KMS-11 (cell line): ENCODE measurements at regions not wholly inside any gene's neighbourhood (a gene's known extent, or its start where the extent isn't known, plus 50 kb on each side); places are given as distances from the start of the nearest gene placed in this dataset.

Experiments used
- H2AFZ ChIP-seq: fragments of 200-600 bp; sonication (generic); 2 replicates; pipeline ENCODE4 v1.6.1; 2016; ENCODE audit warnings: antibody characterized with exemption, mixed run types, low read depth
- H3K27ac ChIP-seq: fragments of 200-600 bp; sonication (generic); 2 replicates; pipeline ENCODE4 v1.6.1; 2016; ENCODE audit warnings: mild to moderate bottlenecking, mixed run types
- H3K27me3 ChIP-seq: fragments of 200-600 bp; sonication (generic); 2 replicates; pipeline ENCODE4 v1.6.1; 2017; ENCODE audit warnings: mild to moderate bottlenecking, low read depth, mixed run types, moderate library complexity; ENCODE audit not compliant: insufficient read depth
- H3K36me3 ChIP-seq: fragments of 200-600 bp; sonication (generic); 2 replicates; pipeline ENCODE4 v1.6.1; 2017; ENCODE audit warnings: mild to moderate bottlenecking, mixed run types; ENCODE audit not compliant: insufficient read depth
- H3K4me1 ChIP-seq: fragments of 200-600 bp; sonication (generic); 2 replicates; pipeline ENCODE4 v1.6.1; 2016; ENCODE audit warnings: mild to moderate bottlenecking, low read depth, mixed run types; ENCODE audit not compliant: poor library complexity, severe bottlenecking
- H3K4me2 ChIP-seq: fragments of 200-600 bp; sonication (generic); 2 replicates; pipeline ENCODE4 v1.7.0; 2016; ENCODE audit warnings: mild to moderate bottlenecking, mixed run types
- H3K4me3 ChIP-seq: fragments of 200-600 bp; sonication (generic); IDR thresholded peaks from 2 replicates; pipeline ENCODE4 v1.6.1; 2017; ENCODE audit warnings: low read depth, low read length, mixed read lengths; ENCODE audit not compliant: insufficient read depth
- H3K79me2 ChIP-seq: fragments of 200-600 bp; sonication (generic); 2 replicates; pipeline ENCODE4 v1.6.1; 2016; ENCODE audit warnings: low read depth, mixed run types; ENCODE audit not compliant: insufficient read depth
- H3K9ac ChIP-seq: fragments of 200-600 bp; sonication (generic); 2 replicates; pipeline ENCODE4 v1.6.1; 2016; ENCODE audit warnings: mild to moderate bottlenecking, mixed run types
- H4K20me1 ChIP-seq: fragments of 200-600 bp; sonication (generic); 2 replicates; pipeline ENCODE4 v1.6.1; 2016; ENCODE audit warnings: mild to moderate bottlenecking, mixed run types; ENCODE audit not compliant: insufficient read depth
- TF ChIP-seq, protein P1 (sequence below): fragments of 200-600 bp; sonication (generic); conservative IDR thresholded peaks from 2 replicates; pipeline ENCODE4 v1.6.1; 2017; ENCODE audit warnings: low read depth, mild to moderate bottlenecking, antibody characterized with exemption, low read length, moderate library complexity, mixed read lengths

DNA sequence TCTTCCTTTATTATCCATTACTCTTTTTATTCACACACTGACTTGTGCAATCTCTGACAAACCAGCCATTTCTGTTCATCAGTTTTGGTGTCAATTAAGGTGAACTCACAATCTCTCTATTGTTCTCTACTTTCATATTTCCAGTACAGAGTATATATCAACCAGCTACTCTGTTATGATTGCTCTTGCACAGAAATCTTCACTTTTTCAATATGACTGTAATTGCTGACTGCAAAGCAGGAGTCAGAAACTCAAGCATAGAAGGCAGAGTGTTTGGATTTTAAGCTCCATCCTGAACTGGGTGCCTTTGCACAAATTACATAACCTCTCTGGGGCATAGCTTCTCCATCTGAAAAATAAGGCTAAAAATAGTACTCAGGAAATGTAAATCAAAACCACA, 1042.0 kb downstream of the GRM8 start:
- H2AFZ ChIP-seq = peak overlapping the region; percentile 41
- no peaks in the 10 kb centered on the region for H3K36me3 ChIP-seq
- H3K9ac ChIP-seq = no peak overlapping the region
- H3K4me1 ChIP-seq = peaks cover 23% of the 10 kb centered on the region
- H3K27ac ChIP-seq = peak overlapping the region; percentile 14; the same call in 1 of the 2 replicates
- H3K4me2 ChIP-seq = peak overlapping the region; percentile 69
- TF ChIP-seq, protein P1, sequence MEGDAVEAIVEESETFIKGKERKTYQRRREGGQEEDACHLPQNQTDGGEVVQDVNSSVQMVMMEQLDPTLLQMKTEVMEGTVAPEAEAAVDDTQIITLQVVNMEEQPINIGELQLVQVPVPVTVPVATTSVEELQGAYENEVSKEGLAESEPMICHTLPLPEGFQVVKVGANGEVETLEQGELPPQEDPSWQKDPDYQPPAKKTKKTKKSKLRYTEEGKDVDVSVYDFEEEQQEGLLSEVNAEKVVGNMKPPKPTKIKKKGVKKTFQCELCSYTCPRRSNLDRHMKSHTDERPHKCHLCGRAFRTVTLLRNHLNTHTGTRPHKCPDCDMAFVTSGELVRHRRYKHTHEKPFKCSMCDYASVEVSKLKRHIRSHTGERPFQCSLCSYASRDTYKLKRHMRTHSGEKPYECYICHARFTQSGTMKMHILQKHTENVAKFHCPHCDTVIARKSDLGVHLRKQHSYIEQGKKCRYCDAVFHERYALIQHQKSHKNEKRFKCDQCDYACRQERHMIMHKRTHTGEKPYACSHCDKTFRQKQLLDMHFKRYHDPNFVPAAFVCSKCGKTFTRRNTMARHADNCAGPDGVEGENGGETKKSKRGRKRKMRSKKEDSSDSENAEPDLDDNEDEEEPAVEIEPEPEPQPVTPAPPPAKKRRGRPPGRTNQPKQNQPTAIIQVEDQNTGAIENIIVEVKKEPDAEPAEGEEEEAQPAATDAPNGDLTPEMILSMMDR = no peak
- no peaks in the 10 kb centered on the region for H3K27me3 ChIP-seq
- H3K4me3 ChIP-seq = no peak overlapping the region
- H3K79me2 ChIP-seq = no peaks in the 10 kb centered on the region
- no peaks in the 10 kb centered on the region for H4K20me1 ChIP-seq

DNA sequence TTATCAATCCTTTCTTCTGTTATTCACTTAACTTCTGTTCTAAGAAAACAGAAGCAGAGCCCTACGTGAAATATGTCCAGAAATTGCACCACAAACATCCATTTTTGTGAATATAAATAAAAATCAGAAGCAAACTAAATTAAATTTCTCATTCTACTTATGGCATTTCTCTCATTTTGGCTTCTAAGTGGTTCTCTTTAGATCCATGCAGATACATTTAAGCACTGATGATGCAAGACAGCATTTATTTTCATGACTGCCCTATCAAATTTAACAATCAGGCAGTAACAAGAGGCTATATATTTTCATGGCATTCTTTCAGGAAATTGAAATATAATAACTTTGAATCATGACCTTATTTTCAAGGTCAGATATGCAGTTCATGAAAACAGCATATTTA, 1049.6 kb downstream of the GRM8 start:
- H2AFZ ChIP-seq = no peak overlapping the region
- no peaks in the 10 kb centered on the region for H3K27me3 ChIP-seq
- H3K36me3 ChIP-seq = no peaks in the 10 kb centered on the region
- TF ChIP-seq, protein P1 = no peak
- H3K9ac ChIP-seq = no peak overlapping the region
- H3K27ac ChIP-seq = no peak overlapping the region
- no peaks in the 10 kb centered on the region for H3K4me1 ChIP-seq
- no peaks in the 10 kb centered on the region for H4K20me1 ChIP-seq
- H3K79me2 ChIP-seq = no peaks in the 10 kb centered on the region
- H3K4me2 ChIP-seq = no peak overlapping the region
- no peak overlapping the region for H3K4me3 ChIP-seq

DNA sequence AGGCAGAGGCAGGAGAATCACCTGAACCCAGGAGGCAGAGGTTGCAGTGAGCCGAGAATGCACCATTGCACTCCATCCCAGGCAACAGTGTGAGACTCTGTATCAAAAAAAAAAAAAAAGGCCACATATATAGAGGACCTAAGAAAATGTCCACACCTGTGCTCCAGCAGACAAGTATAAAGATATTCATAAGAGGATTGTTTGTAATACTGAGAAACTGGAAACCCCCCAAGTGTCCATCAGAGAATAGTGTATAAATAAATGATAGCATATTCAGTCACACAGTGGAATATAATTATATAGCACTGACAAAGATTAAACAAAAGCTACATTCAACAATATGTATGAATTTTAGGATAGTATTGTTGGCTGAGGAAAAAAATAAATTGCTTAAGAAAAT, 1050.6 kb downstream of the GRM8 start:
- no peaks in the 10 kb centered on the region for H4K20me1 ChIP-seq

DNA sequence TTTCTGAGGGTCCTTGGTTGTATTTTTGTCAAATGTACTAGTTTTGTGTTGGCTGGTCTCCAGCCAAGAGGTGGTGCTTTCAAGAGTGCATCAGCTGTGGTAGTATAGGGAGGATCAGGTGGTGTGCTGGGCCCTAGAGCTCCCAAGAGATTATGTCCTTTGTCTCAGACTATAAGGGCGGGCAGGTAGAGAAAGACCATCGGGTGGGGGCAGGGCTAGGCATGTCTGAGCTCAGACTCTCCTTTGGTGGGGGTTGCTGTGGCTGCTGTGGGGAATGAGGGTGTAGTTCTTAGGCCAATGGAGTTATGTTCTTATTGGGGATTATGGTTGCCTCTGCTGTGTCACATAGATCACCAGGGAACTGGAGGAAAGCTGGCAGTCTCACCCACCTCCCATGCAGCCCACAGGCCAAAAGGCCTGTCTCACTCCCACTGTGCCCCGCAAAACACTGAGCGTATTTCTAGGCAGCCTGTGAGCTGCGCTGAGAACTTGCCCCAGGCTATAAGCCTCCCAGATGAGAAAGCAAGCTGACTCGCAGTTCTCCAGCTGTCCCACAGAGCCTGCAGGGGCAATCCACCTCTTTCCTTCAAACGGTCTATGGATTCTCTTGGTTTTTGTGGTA, 1066.7 kb downstream of the GRM8 start:
- no peak overlapping the region for H3K9ac ChIP-seq
- TF ChIP-seq, protein P1 = no peak
- H3K4me1 ChIP-seq = peaks cover 8% of the 10 kb centered on the region
- no peaks in the 10 kb centered on the region for H3K79me2 ChIP-seq
- H3K27ac ChIP-seq = no peak overlapping the region
- H3K36me3 ChIP-seq = no peaks in the 10 kb centered on the region
- no peak overlapping the region for H2AFZ ChIP-seq
- no peaks in the 10 kb centered on the region for H3K27me3 ChIP-seq
- no peaks in the 10 kb centered on the region for H4K20me1 ChIP-seq
- H3K4me2 ChIP-seq = no peak overlapping the region
- H3K4me3 ChIP-seq = no peak overlapping the region

More for the DNA sequence above, 1050.6 kb downstream of the GRM8 start:
- TF ChIP-seq, protein P1 = no peak
- Histone ChIP-seq H3K4me3 (no peak overlapping the region), H3K4me1 (no peaks in the 10 kb centered on the region), H3K9ac (no peak overlapping the region), H3K4me2 (no peak overlapping the region), H2AFZ (no peak overlapping the region), H3K79me2 (no peaks in the 10 kb centered on the region), H3K27ac (no peak overlapping the region), H3K36me3 (no peaks in the 10 kb centered on the region), H3K27me3 (no peaks in the 10 kb centered on the region)
